ENCODE measurements at regions not wholly inside any gene's neighbourhood (a gene's known extent, or its start where the extent isn't known, plus 50 kb on each side); places are given as distances from the start of the nearest gene placed in this dataset.
"Not testable (repeated sequence)": the region's sequence is repeated elsewhere in the genome, so short reads cannot be mapped to it uniquely, and the experiment has no call there.

DNA sequence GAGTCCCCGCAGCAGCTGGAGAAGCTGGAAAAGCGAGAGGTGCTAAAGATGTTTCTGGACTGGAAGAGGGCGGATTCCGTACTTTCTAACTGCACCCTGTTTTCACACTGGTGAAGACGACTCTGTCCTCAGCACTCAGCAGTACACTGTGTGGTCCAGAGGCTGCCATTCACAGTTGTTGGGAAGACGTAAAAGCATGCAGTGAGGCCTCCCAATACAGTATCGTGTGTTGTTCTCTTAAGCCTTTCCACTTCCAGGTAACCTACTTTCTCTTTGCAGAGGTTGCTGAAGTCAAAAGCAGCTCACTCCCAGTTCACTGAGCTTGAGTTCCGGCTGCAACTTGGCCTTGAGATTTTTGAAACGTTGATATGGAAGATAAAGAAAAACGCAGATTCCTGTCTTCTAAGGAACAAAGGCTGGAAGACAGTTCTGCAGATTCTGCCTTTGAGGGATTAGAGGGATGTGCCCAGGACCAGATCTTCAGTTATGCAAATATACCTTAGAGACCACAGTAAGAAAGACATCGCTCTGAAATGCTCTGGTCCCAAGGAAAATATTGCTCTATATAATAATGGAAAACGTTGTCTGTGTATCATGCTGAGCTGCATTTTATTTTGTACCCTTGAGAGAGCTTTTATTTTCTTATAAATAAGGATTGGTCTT, 540.9 kb downstream of the TRIML1 start:
- no peak for DNase-seq

DNA sequence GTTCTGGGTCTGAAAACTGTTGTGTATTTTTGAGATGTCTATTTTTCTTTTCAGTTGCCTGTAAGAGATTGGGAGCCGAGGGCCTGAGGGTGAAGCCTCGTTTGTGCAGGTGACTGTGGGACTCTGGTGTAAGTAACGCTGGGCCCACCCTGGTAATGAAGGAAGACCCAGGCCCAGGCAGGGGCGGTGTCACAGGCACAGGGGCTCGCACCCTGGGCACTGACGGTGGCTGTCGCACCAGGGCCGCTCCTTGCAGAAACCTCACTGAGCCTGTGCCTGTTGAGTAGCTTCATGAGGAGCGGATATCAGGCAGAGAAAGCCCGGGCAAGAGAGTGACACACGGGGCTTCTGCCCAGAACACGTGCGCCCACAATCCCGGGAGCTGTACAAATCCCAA, 541.4 kb downstream of the TRIML1 start:
- DNase-seq = no peak

DNA sequence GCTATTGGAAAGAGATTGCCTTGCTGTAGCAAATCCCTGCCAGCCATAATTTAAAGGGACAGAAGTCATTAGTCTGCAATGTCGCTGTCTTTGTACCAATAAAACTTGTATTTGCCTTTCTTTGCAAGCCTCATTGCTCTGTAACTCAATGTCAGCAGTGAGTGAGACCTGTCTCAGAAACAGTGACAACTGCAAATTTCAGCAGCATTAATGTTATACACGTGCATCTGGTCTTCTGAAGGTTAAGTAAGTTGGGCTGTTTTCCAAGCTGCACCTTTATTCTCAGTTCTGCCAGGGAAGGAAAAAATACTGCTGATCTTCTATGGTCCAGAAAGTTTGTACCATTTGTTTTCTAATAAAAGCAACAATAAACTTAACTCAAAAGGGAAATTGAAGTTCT, 543.1 kb downstream of the TRIML1 start:
- DNase-seq = no peak

DNA sequence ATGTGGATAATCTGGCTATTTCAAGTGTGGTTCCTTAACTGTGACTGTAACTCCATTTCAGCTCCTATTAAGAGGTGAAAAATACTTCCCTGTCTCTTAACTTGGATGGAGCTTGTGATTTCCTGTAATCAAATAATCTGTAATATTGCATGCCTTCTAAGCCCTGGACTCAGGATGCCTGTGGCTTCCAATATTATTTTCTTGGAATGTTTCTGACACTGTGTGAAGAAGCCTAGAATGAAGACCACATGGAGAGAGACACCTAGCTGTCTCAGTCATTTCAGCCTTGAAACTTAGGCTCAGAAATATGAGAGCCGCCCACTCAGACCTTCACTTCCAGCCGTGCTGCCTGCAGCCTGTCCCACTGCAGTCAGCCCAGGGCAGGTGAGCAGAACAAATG, 544.3 kb downstream of the TRIML1 start:
- DNase-seq = no peak

DNA sequence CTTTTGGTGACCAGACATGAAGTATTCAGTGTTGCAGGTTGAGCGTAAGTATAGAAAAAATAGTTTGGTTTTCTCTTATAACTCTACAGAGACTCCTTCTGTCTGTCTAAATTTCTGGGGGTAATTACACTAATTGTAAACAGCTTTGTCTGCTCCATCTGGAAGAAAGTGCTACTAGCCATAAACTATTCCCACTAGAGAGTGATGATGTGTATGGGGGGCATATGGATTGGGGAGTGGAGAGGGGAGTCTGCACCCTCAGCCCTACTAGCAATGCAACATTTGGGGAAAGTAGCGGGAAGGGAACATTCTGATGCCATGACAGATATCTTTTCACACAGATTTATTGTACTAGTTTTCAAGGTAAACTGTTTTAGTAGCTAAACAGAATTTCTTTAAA, 549.7 kb downstream of the TRIML1 start:
- no peak for DNase-seq

DNA sequence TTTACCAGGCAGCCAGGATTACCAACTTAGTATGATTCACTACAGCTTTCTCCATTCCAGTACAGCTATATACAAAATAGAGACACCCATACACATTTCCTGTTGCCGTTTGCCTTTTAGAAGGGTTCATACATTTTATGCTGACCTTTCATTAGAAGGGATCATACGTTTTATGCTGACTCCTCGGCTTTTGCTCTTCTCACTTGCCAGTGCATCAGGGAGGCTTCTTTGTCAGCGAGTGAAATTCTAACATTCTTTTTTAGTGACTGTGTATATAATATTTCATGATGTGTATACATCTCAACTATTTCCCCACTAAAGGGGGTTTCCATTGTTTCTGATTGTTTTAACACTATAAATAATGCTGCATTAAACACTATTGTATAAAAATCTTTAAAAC, 552.6 kb downstream of the TRIML1 start:
- no peak for DNase-seq

DNA sequence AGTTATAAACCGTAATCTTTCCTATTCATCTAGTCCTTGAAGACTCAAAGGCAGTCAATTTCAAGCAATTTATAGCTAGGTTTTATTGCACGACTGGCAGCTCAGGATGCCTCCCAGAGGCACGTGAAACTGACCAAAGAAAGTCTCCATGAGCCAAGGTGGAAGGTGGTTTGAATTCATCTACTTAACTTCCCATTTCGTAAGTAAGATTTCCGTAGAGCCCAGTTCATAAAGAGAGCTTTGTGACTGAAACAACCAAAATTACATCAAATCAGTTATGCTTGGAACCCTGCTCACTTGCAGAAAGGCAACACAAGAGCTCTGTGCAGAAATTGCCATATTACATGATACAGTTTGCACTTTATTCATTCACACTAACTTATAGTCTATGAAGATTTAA, 556.0 kb downstream of the TRIML1 start:
- DNase-seq = no peak

DNA sequence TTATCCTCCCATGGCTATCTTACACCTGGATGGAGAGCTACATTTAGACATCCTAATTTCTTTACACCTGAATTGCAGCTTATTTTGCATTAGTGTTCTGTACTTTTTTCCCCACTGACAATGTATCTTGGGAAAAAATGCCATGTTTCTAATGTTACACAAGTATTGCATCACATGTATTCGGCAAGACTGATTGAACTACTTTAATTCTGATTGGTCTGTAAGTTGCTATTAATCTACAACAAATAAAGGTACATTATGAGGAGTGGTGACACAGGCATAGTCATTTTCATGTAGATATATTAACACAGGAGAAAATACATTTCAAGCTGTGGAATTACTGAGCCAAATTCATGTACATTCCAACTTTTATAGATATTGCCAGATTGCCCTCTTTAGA, 558.0 kb downstream of the TRIML1 start:
- no peak for DNase-seq

DNA sequence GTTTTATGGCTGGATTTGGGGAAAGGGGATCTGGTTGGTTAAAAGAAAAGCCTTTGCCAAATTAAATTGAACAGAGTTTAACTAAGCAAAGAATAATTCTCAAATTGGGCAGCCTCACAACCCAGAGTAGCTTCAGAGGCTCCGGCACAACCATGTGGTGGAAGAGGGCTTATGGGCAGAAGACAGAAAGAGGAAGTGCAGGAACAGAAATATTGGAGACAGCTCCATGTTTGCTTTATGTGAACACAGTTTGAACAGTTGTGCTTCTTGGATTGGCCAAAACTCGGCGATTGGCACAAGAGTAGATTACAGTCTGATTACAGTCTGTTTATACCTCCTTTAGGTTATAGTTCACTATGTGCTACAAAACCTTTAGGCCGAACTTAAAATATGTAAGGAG, 562.7 kb downstream of the TRIML1 start:
- no peak for DNase-seq

DNA sequence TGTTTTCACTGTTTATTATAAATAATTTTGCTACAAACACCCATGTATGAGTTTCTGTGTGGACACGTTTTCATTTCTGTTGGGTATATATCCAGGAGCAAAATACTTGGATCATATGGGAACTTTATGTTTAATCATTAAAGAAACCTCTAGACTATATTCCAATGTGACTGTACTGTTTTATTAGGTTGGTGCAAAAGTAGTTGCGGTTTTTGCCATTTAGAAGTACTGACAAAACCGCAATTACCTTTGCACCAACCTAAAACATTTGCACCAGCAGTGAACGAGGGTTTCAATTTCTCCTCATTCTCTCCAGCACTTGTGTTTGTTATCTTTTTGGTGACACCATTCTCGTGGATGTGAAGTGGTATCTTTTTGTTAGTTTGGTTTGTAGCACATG, 565.0 kb downstream of the TRIML1 start:
- no peak for DNase-seq

DNA sequence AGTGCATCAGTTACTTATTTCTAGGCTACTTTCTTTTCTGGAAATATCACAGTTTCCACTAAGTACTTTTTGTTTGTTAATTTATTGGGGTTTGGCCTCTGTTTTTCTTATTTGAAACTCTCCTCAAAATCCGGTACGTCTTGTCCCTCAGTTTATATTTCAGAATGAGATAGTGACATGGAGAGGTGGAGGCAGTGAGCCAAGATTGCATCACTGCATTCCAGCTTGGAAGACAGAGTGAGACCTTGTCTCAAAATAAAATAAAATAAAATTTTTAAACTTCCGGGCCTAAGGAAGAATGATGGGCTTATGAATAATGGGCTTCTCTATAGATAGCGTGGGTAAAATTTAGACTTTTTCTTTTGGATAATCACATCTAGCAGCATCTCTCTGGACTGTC, 567.8 kb downstream of the TRIML1 start:
- DNase-seq = no peak

DNA sequence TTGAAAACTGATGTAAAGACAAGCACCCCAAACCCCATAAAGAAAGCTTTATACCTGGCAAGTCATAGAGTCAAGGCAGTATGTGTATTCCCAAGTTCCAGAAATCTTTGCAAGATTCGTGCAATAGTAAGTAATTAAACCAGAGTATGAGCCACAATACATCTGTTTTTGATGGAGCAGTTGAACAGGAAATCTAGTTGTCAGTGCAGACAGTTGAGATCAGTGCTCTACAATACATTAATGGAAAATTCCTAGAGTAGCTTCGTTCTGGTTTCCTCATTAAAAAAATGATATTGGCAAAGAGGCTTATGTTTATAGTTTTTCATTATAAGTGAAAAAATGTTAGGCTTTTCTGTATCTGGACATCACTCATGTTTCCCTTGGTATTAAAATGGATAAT, 575.3 kb downstream of the TRIML1 start:
- no peak for DNase-seq

DNA sequence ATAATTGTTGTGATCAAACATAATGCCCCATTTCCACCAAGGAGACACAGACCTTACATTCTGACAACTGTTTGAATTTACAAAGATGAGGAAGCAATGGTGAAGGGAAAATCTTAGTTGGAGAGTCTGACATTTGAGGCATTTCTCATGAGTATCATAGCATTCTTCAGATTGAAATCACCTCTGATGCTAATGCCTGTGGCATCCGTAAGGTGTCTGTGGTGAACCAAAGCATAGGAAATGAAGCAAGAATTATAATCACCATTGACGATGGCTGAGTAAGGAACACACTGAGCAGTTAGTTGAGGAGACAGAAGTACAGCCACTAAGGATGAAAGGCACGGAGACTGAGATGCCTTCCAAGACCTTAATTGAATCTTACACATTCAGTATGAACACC, 575.7 kb downstream of the TRIML1 start:
- DNase-seq = no peak

DNA sequence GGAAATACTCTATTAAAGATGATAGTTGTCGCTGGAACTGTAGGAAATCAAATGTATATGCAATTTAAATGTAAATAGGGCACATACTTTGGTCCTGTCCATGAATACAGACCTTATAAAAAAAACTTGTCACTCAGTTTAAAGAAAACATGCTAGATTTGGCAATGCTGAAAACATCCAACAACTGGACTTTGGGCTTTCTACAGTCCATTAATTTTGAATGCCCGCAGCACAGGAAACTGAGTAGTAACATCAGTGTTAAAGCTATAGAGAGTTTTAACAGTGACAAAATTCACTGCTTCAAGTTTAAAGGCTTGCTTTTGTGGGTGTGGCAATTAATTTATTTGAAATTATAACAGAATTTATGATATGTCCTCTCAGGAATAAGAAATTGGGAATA, 578.4 kb downstream of the TRIML1 start:
- DNase-seq = no peak

DNA sequence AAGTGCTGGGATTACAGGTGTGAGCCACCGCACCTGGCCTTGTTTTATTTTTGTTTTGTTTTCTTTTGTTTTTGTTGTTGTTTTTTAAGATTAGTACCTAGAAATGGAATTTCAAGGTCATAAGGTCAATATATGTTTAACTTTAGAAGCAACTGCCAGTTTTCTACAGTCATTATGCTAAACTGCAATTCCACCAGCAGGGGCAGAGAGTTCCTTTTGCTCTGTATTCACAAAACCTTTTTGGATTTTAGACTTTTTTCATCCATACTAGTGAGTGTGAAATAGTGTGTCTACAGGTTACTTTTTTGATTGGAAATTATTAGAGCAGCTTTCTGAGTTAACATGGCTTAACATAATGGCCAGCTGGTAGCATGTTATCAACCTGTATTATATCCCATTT, 580.6 kb downstream of the TRIML1 start:
- no peak for DNase-seq

DNA sequence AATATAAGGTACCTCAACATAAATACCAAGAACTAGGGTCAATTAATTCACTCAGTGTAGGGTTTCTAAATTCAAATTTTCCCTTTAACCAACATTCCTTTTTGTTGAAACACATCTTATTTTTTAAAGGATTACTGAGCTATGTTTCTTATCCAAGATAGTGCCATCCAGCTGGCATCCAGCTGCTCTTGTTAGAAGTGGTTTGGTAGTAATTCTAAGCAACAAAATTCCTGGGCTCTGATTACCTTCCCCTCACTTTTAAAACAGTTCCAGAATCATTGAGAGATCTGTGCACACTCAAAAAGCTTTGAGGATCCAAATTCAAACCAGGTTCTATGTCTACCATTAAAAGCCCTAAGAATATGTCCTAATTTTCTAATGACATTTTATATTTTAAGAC, 583.7 kb downstream of the TRIML1 start:
- DNase-seq = no peak

DNA sequence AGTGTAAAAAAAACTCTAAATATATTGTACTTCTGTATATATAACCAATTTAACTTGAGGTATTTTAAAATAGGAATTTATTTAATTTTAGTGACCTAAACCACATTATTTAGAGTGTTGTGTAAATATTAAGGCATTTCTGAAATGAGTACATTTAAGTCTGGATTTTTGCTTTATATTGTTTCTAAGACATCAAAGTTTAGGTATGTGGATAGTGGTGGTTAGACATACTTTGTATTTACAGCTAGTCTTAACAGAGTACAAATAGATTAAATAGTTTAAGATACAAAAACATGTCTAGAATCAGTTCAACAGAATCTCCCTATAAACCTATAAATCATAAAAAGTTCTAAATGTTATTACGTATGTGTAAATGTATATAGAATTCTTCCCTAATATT, 588.5 kb downstream of the TRIML1 start:
- DNase-seq = no peak

DNA sequence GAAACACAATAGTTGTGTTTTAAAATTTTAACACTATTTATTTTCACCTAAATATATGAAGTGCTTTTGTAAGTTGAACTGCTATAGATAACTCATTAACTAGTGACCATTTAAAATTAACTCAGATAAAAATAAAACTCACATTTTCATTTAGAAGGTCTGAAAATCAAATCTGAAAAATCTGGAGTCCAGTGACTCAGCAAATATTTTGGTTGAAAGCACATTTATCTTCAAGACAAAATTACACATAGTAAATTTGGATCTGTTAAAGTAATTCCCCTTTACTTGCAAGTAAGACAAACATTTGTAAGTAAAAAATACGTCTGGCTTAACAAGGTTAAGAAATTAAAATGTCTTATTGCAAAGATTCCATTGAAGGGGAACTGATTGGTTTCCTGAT, 589.1 kb downstream of the TRIML1 start:
- DNase-seq = no peak

DNA sequence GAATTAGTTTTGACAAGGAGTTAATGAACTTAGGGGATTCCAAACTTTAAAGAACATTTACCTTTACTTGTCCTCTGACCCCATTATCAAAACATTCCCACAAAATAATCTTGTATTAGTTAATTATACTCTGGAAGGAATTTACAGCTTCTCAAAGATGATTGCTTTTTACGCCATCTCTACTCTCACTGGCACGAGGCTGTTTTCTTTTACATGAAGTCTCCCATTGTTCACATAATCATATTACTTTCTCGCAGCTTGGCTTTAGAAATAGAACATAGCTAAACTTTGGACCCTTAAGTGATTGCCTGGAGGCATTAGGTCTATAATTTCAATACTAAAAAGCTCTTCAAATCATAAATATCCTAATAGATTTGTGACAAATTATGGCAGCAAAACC, 592.9 kb downstream of the TRIML1 start:
- DNase-seq = no peak

DNA sequence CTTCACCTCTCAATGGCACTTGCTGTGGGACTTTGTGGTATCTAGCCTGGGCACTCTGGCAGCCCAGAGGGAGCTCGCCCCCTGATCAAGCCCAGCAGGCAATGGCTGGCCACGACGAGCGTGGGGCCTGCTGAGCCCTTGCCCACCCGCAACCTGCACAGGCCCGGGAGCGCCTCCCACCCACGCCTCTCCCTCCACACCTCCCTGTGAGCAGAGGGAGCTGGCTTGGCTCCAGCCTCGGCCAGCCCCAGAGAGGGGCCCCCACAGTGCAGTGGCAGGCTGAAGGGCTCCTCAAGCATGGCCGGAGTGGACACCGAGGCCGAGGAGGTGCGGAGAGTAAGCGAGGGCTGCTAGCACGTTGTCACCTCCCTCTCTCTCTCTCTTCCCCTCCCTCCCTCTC, 595.8 kb downstream of the TRIML1 start:
- no peak for DNase-seq

DNA sequence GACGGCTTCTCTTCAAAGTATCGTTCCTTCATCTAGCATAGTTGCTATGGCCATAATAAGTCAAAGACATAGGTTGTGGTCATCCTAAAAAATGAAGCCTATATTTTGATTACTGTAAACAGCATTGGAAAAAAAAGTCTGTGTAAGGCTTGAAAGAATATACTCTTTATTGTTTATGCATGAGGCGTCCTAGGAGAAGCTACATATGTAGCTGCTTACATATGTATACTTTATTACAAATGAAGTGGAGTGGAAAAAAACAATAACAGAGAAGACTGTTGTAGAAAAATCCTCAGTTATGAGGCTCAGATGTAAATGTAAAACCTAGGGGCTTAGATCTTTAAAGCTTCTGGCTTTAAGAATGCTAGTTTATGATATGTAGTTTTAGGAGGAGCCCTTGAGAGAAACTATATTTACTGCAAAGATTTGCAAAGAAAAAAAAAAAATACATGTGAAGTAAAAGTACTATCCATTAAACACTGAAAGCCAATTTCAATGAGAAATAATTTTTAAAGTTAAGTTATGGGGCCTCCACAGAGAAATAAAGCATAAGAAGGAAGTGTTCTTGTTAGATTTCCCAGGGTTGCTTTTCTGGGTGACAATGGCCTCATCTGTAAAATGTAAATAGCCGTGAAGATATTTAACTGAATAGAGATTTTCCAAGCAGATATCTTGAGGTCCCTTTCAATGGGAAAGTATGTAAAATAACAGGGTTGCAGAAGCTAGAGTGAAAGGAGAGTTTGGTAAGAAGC, 598.2 kb downstream of the TRIML1 start:
- no peak for DNase-seq

DNA sequence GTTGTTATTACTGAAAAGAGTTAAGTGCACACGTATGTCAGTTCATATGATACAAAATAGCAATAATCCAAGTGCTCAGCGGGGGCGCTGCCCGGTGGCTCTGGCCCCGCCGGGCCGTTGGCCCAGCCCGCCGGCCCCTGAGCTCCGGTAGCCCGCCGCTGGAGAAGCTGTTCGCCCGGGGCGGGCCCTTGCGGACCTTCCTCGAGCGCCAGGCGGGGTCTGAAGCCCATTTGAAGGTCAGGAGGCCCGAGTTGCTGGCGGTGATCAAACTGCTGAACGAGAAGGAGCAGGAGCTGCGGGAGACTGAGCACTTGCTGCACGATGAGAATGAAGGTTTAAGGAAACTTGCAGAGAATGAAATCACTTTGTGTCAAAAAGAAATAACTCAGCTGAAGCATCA, 599.0 kb downstream of the TRIML1 start:
- not testable (repeated sequence) for DNase-seq

DNA sequence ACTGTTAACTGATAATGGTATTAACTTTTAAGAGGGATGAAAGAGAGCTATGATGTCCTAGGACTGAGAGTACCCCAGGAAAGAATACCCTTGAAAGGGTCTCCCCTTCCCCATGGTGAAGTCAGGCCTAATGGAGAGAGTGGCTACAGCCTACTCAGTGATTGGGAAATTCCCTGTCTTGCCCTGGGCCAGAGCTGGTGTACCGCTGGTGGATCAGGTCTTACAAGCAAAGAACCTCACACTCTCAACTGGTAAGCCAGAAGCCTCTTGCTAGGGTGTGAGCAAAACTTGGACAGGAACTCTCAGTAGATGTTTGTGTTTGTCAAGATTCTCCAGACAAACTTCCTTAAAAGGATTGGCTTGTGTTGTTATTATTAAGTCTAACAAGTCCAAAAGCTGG, 600.9 kb downstream of the TRIML1 start:
- not testable (repeated sequence) for DNase-seq

DNA sequence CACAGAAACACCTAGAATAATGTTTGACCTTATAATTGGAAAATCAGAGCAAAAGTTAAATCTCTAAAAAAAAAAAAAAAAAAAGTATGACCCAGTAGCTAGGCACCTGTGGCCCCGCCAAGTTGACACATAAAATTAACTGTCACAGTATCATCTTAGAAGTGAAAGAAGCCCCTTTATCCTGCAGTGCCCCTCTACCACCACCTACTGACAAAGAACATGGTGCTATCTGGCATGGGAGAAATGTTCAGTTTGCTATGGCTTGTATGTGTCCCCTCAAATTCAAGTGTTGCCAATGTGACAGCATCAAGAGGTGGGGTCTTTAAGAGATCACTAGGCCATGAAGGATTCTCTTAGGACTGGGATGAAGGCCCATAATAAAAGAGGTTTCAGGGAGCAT, 601.5 kb downstream of the TRIML1 start:
- not testable (repeated sequence) for DNase-seq

DNA sequence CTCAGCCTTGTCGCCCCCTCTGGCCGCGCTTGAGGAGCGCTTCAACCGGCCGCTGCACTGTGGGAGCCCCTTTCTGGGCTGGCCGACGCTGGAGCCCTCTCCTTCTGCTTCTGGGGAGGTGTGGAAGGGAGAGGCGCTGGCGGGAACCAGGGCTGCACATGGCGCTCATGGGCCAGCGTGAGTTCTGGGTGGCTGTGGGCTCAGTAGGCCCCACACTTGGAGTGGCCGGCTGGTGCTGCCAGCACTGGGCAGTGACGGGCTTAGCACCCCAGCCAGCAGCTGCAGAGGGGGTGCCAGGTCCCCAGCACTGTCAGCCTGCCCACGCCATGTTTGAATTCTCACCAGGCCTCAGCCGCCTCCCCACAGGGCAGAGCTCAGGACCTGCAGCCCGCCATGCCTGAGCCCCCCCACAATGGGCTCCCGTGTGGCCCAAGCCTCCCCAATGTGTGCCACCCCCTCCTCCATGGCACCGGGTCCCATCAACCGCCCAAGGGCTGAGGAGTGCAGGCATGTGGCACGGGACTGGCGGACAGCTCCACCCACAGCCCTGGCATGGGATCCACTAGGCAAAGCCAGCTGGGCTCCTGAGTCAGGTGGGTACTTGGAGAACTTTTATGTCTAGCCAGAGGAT, 615.2 kb downstream of the TRIML1 start:
- DNase-seq = no peak

Measured in NCI-H1092 treated with DMSO at 0.1 percent for 48 hours (cell line).